ENCODE measurements at regions not wholly inside any gene's neighbourhood (a gene's known extent, or its start where the extent isn't known, plus 50 kb on each side); places are given as distances from the start of the nearest gene placed in this dataset.
"Not testable (repeated sequence)": the region's sequence is repeated elsewhere in the genome, so short reads cannot be mapped to it uniquely, and the experiment has no call there.

GRCh38 chr4:138374947-138375346, 132.8 kb upstream of the SLC7A11 start:
- FAIRE-seq = no peak
- Histone ChIP-seq H3K79me2 (ENCODE audit: control insufficient read depth, insufficient read depth, low read length) (no peaks in the 10 kb centered on the region), H4K20me1 (ENCODE audit: control insufficient read depth, extremely low read depth, insufficient read depth, low read length) (no peaks in the 10 kb centered on the region), H3K9me1 (ENCODE audit: control insufficient read depth, extremely low read depth, insufficient read depth, low read length) (no peaks in the 10 kb centered on the region), H3K9me3 (ENCODE audit: control insufficient read depth, low read depth, low read length) (peaks cover 1% of the 10 kb centered on the region), H3K4me2 (ENCODE audit: control insufficient read depth, extremely low read depth, insufficient read depth, low read depth, low read length) (no peak overlapping the region), H3K36me3 (ENCODE audit: control insufficient read depth in 2 of 2, extremely low read depth in 1 of 2, insufficient read depth in 2 of 2, low read length in 2 of 2) (no peaks in the 10 kb centered on the region), H3K4me1 (ENCODE audit: control insufficient read depth, extremely low read depth, insufficient read depth, low read length) (no peaks in the 10 kb centered on the region), H3K27ac (ENCODE audit: control insufficient read depth, insufficient read depth, low read length) (no peak overlapping the region), H3K4me3 (ENCODE audit: control insufficient read depth in 2 of 3, extremely low read depth in 1 of 3, insufficient read depth in 2 of 3, low read depth in 1 of 3, low read length in 3 of 3) (no peak overlapping the region), H3K9ac (ENCODE audit: control insufficient read depth, extremely low read depth, insufficient read depth, low read length) (no peak overlapping the region), H2AFZ (ENCODE audit: control insufficient read depth, low read length) (no peak overlapping the region), H3K27me3 (ENCODE audit: control insufficient read depth, extremely low read depth, insufficient read depth, low read length) (no peaks in the 10 kb centered on the region)
- DNase-seq (ENCODE audit: low read depth, low spot score) = no peak
- dilution Hi-C loops (cut with MboI; ENCODE audit: extremely low pct_ligation_motif_present, low sequenced_read_pairs) = no loop called here
- TF ChIP-seq CTCF (optimal IDR thresholded peaks at IDR 0.05 in 1 of 3, IDR thresholded peaks at IDR 0.05 in 1 of 3, conservative IDR thresholded peaks at IDR 0.05 in 1 of 3; ENCODE audit: extremely low read depth in 1 of 3, insufficient read depth in 2 of 3, low read length in 3 of 3) (no peak), EZH2 (IDR thresholded peaks at IDR 0.05; ENCODE audit: low read length) (no peak)

- Histone ChIP-seq H3K36me3 (ENCODE audit: control insufficient read depth in 2 of 2, extremely low read depth in 1 of 2, insufficient read depth in 2 of 2, low read length in 2 of 2) (no peaks in the 10 kb centered on the region), H3K4me2 (ENCODE audit: control insufficient read depth, extremely low read depth, insufficient read depth, low read depth, low read length) (no peak overlapping the region), H3K4me1 (ENCODE audit: control insufficient read depth, extremely low read depth, insufficient read depth, low read length) (no peaks in the 10 kb centered on the region), H3K27me3 (ENCODE audit: control insufficient read depth, extremely low read depth, insufficient read depth, low read length) (no peaks in the 10 kb centered on the region), H3K9me3 (ENCODE audit: control insufficient read depth, low read depth, low read length) (no peaks in the 10 kb centered on the region), H2AFZ (ENCODE audit: control insufficient read depth, low read length) (no peak overlapping the region), H4K20me1 (ENCODE audit: control insufficient read depth, extremely low read depth, insufficient read depth, low read length) (no peaks in the 10 kb centered on the region), H3K9ac (ENCODE audit: control insufficient read depth, extremely low read depth, insufficient read depth, low read length) (no peak overlapping the region), H3K27ac (ENCODE audit: control insufficient read depth, insufficient read depth, low read length) (no peak overlapping the region), H3K79me2 (ENCODE audit: control insufficient read depth, insufficient read depth, low read length) (no peaks in the 10 kb centered on the region), H3K4me3 (ENCODE audit: control insufficient read depth in 2 of 3, extremely low read depth in 1 of 3, insufficient read depth in 2 of 3, low read depth in 1 of 3, low read length in 3 of 3) (no peak overlapping the region), H3K9me1 (ENCODE audit: control insufficient read depth, extremely low read depth, insufficient read depth, low read length) (no peaks in the 10 kb centered on the region)
- TF ChIP-seq EZH2 (IDR thresholded peaks at IDR 0.05; ENCODE audit: low read length) = no peak
- TF ChIP-seq CTCF (optimal IDR thresholded peaks at IDR 0.05 in 1 of 3, IDR thresholded peaks at IDR 0.05 in 1 of 3, conservative IDR thresholded peaks at IDR 0.05 in 1 of 3; ENCODE audit: extremely low read depth in 1 of 3, insufficient read depth in 2 of 3, low read length in 3 of 3) = no peak
- dilution Hi-C loops (cut with MboI; ENCODE audit: extremely low pct_ligation_motif_present, low sequenced_read_pairs) = no loop called here
- DNase-seq (ENCODE audit: low read depth, low spot score) (no peak), FAIRE-seq (no peak)
Observed at GRCh38 chr4:138367942-138368341, 125.8 kb upstream of the SLC7A11 start.

- H4K20me1 ChIP-seq (ENCODE audit: control insufficient read depth, extremely low read depth, insufficient read depth, low read length); H3K4me2 ChIP-seq (ENCODE audit: control insufficient read depth, extremely low read depth, insufficient read depth, low read depth, low read length); dilution Hi-C loops (cut with MboI; ENCODE audit: extremely low pct_ligation_motif_present, low sequenced_read_pairs); H3K4me3 ChIP-seq (ENCODE audit: control insufficient read depth in 2 of 3, extremely low read depth in 1 of 3, insufficient read depth in 2 of 3, low read depth in 1 of 3, low read length in 3 of 3); H3K4me1 ChIP-seq (ENCODE audit: control insufficient read depth, extremely low read depth, insufficient read depth, low read length); H3K9me1 ChIP-seq (ENCODE audit: control insufficient read depth, extremely low read depth, insufficient read depth, low read length); FAIRE-seq; H3K36me3 ChIP-seq (ENCODE audit: control insufficient read depth in 2 of 2, extremely low read depth in 1 of 2, insufficient read depth in 2 of 2, low read length in 2 of 2); DNase-seq (ENCODE audit: low read depth, low spot score); H3K27ac ChIP-seq (ENCODE audit: control insufficient read depth, insufficient read depth, low read length); H3K9me3 ChIP-seq (ENCODE audit: control insufficient read depth, low read depth, low read length); H3K9ac ChIP-seq (ENCODE audit: control insufficient read depth, extremely low read depth, insufficient read depth, low read length); H3K27me3 ChIP-seq (ENCODE audit: control insufficient read depth, extremely low read depth, insufficient read depth, low read length); H3K79me2 ChIP-seq (ENCODE audit: control insufficient read depth, insufficient read depth, low read length); H2AFZ ChIP-seq (ENCODE audit: control insufficient read depth, low read length): not testable (repeated sequence)
Observed at GRCh38 chr4:138352446-138352845, 110.3 kb upstream of the SLC7A11 start.
